IMR-90 (cell line): ENCODE measurements at regions not wholly inside any gene's neighbourhood (a gene's known extent, or its start where the extent isn't known, plus 50 kb on each side); places are given as distances from the start of the nearest gene placed in this dataset.

ENCODE experiments used
- ATAC-seq: fragments of 200-7000 bp; cut with Tn5 transposase; 2 replicates; pipeline ENCODE4 v1.9.1; 2020; ENCODE audit warnings: low read depth, mild to moderate bottlenecking, moderate library complexity
- BruUV-seq: library from RNA; stranded (reverse); fragments of 400-500 nt; replicated peaks from 2 replicates; lab custom pipeline; 2021; lab: Mats Ljungman, UMichigan
- CTCF ChIA-PET: fragments of 300-600 bp; formaldehyde crosslinking; extraction: SDS; loops from one replicate; lab custom pipeline; 2021; ENCODE audit warnings: antibody characterized with exemption; lab: Yijun Ruan, JAX
- POLR2A ChIA-PET: fragments of 300-600 bp; sonication (Branson Sonifier 250); formaldehyde crosslinking; loops from one replicate; lab custom pipeline; 2022; ENCODE audit warnings: antibody characterized with exemption; ENCODE audit not compliant: unreplicated experiment; lab: Charles Lee
- DNase-seq: peaks from one replicate; pipeline ENCODE4 v3.0.0; 2013
- H2AFZ ChIP-seq: replicated peaks from 2 replicates; pipeline ENCODE3; 2013; ENCODE audit warnings: low read length, mild to moderate bottlenecking; ENCODE audit not compliant: poor library complexity
- H2AK5ac ChIP-seq: 2 replicates; pipeline ENCODE4 v1.6.1; 2013; ENCODE audit warnings: low read depth, low read length, inconsistent platforms
- H2AK9ac ChIP-seq: replicated peaks from 2 replicates; pipeline ENCODE3; 2013; ENCODE audit warnings: mild to moderate bottlenecking, low read depth, low read length, moderate library complexity; ENCODE audit not compliant: poor library complexity
- H2BK120ac ChIP-seq: 2 replicates; pipeline ENCODE4 v1.6.1; 2013; ENCODE audit warnings: low read depth, low read length, inconsistent platforms
- H2BK15ac ChIP-seq: 3 replicates; pipeline ENCODE4 v1.6.1; 2013; ENCODE audit warnings: low read depth, low read length, inconsistent platforms
- H2BK20ac ChIP-seq: 2 replicates; pipeline ENCODE4 v1.6.1; 2013; ENCODE audit warnings: low read depth, mild to moderate bottlenecking, inconsistent platforms, low read length, moderate library complexity
- H2BK5ac ChIP-seq: 2 replicates; pipeline ENCODE4 v1.6.1; 2013; ENCODE audit warnings: mild to moderate bottlenecking, low read depth, low read length, inconsistent platforms; ENCODE audit not compliant: poor library complexity, severe bottlenecking
- H3K14ac ChIP-seq: replicated peaks from 2 replicates; pipeline ENCODE4 v1.6.1; 2013; ENCODE audit warnings: low read depth, low read length, inconsistent platforms
- H3K18ac ChIP-seq: 2 replicates; pipeline ENCODE4 v1.6.1; 2013; ENCODE audit warnings: low read depth, low read length, control low read depth
- H3K23ac ChIP-seq: 2 replicates; pipeline ENCODE4 v1.6.1; 2013; ENCODE audit warnings: low read depth, low read length, inconsistent platforms
- H3K27ac ChIP-seq: 2 replicates; pipeline ENCODE4 v1.5.1; 2013; ENCODE audit warnings: mild to moderate bottlenecking, control low read depth, low read length; ENCODE audit not compliant: insufficient read depth
- H3K27me3 ChIP-seq: 2 replicates; pipeline ENCODE4 v1.6.1; 2013; ENCODE audit warnings: low read length; ENCODE audit not compliant: control insufficient read depth, insufficient read depth
- H3K36me3 ChIP-seq: 2 replicates; pipeline ENCODE4 v1.6.1; 2013; ENCODE audit warnings: low read length, mixed read lengths; ENCODE audit not compliant: control insufficient read depth, insufficient read depth
- H3K4ac ChIP-seq: 2 replicates; pipeline ENCODE4 v1.6.1; 2013; ENCODE audit warnings: low read depth, low read length, inconsistent platforms
- H3K4me1 ChIP-seq: 2 replicates; pipeline ENCODE4 v1.6.1; 2013; ENCODE audit warnings: low read length, mixed read lengths; ENCODE audit not compliant: control insufficient read depth, insufficient read depth
- H3K4me2 ChIP-seq: 2 replicates; pipeline ENCODE4 v1.6.1; 2013; ENCODE audit warnings: low read depth, mild to moderate bottlenecking, control low read depth, low read length, moderate library complexity
- H3K4me3 ChIP-seq: 2 replicates; pipeline ENCODE4 v1.5.1; 2013; ENCODE audit warnings: low read depth, mild to moderate bottlenecking, control low read depth, low read length, moderate library complexity; ENCODE audit not compliant: insufficient read depth
- H3K56ac ChIP-seq: 2 replicates; pipeline ENCODE4 v1.6.1; 2013; ENCODE audit warnings: low read length, inconsistent platforms; ENCODE audit not compliant: insufficient read depth; ENCODE audit errors: extremely low read depth
- H3K79me1 ChIP-seq, 2 experiments: 2 replicates each; pipeline ENCODE4 v1.6.1; 2013; ENCODE audit warnings: low read length in 2 of 2, inconsistent platforms in 1 of 2, low read depth in 1 of 2
- H3K9ac ChIP-seq: 2 replicates; pipeline ENCODE4 v1.6.1; 2013; ENCODE audit warnings: low read depth, low read length, control low read depth
- H3K9me1 ChIP-seq: 2 replicates; pipeline ENCODE4 v1.6.1; 2013; ENCODE audit warnings: low read length, inconsistent platforms; ENCODE audit not compliant: insufficient read depth
- H3K9me3 ChIP-seq: 2 replicates; pipeline ENCODE4 v1.6.1; 2013; ENCODE audit warnings: low read length; ENCODE audit not compliant: control insufficient read depth, insufficient read depth
- H4K20me1 ChIP-seq: 2 replicates; pipeline ENCODE4 v1.6.1; 2013; ENCODE audit warnings: low read length, inconsistent platforms; ENCODE audit not compliant: insufficient read depth
- H4K5ac ChIP-seq: 2 replicates; pipeline ENCODE4 v1.6.1; 2013; ENCODE audit warnings: mild to moderate bottlenecking, low read depth, low read length, control low read depth
- H4K8ac ChIP-seq, 2 experiments: 2 replicates each; pipeline ENCODE4 v1.6.1; 2013; ENCODE audit warnings: low read depth in 2 of 2, low read length in 2 of 2, control low read depth in 1 of 2, inconsistent platforms in 1 of 2
- H4K91ac ChIP-seq: 2 replicates; pipeline ENCODE4 v1.6.1; 2013; ENCODE audit warnings: low read depth, low read length, inconsistent platforms; ENCODE audit not compliant: insufficient read depth
- BHLHE40 ChIP-seq: fragments of 150-350 bp; IDR thresholded peaks from 2 replicates; pipeline ENCODE4 v1.6.1; 2016; ENCODE audit warnings: mild to moderate bottlenecking, low read depth, low read length
- CEBPB ChIP-seq: IDR thresholded peaks from 2 replicates; pipeline ENCODE4 v1.6.1; 2012; ENCODE audit warnings: low read depth, low read length, improper control_type of control experiment
- CHD1 ChIP-seq: IDR thresholded peaks from 2 replicates; pipeline ENCODE4 v1.6.1; 2012; ENCODE audit warnings: low read depth, low read length, improper control_type of control experiment
- FOS ChIP-seq: fragments of 150-350 bp; IDR thresholded peaks from 2 replicates; pipeline ENCODE4 v1.6.1; 2016; ENCODE audit warnings: low read depth, low read length
- MXI1 ChIP-seq: IDR thresholded peaks from 2 replicates; pipeline ENCODE4 v1.6.1; 2012; ENCODE audit warnings: low read depth, mild to moderate bottlenecking, low read length, moderate library complexity, borderline replicate concordance
- NFE2L2 ChIP-seq: fragments of 150-350 bp; IDR thresholded peaks from 2 replicates; pipeline ENCODE4 v1.6.1; 2016; ENCODE audit warnings: low read depth, mild to moderate bottlenecking, low read length
- RCOR1 ChIP-seq: IDR thresholded peaks from 2 replicates; pipeline ENCODE4 v1.6.1; 2012; ENCODE audit warnings: mild to moderate bottlenecking, low read length, improper control_type of control experiment; ENCODE audit not compliant: insufficient replicate concordance
- WGBS, 2 experiments: methylation state at CpG; one replicate each; pipeline versions ENCODE4 v1.1.5 to v1.1.7; 2013; ENCODE audit warnings: missing lambda C conversion rate in 2 of 2; ENCODE audit not compliant: insufficient read length in 1 of 2; ENCODE audit errors: extremely low coverage in 2 of 2; 5-methylcytosine and 5-hydroxymethylcytosine counted together
- dilution Hi-C: fragments of 300-500 bp; cut with HindIII; formaldehyde crosslinking; loops from one replicate; pipeline ENCODE4 v1.14.3; 2018; ENCODE audit warnings: low sequenced_read_pairs; ENCODE audit not compliant: unreplicated experiment
- in situ Hi-C: fragments of 300-500 bp; cut with MboI; formaldehyde crosslinking; loops from 3 replicates; pipeline ENCODE4 v1.14.3; 2019; ENCODE audit warnings: low sequenced_read_pairs, inconsistent platforms, mixed read lengths
- intact Hi-C: fragments of 100-400 bp; cut with micrococcal nuclease; formaldehyde crosslinking; loops from 2 replicates; pipeline ENCODE4 v1.10.0; 2022

DNA sequence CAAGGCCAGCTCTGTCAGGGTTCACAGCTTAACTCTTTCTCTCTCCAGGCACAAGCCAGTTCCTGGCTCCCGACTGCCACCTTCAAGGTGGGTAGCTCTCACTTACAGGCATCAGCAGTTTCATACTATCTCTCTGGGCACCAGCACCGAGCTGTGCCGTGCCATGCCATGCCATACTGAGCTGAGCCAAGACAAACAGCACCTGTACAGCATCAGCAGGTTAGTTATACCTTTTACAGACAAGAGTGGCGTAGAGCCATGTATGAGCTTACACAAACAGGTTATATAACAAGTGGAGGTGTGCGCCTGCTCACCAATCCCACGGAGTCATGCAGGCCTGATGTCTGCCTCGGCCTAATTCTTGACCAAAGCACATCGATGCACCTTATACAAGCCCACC, 1098.7 kb downstream of the AACS start:
- Histone ChIP-seq H3K4me2 (no peak overlapping the region), H4K5ac (no peak overlapping the region), H3K18ac (no peak overlapping the region), H2BK15ac (no peak overlapping the region), H3K14ac (no peak overlapping the region), H4K91ac (no peak overlapping the region), H3K9me3 (peaks cover 34% of the 10 kb centered on the region), H3K4ac (no peak overlapping the region), H2AK9ac (no peak overlapping the region), H3K27me3 (no peaks in the 10 kb centered on the region), H2AFZ (no peak overlapping the region), H3K23ac (no peak overlapping the region), H2BK5ac (no peak overlapping the region), H3K56ac (no peak overlapping the region), H3K9me1 (no peaks in the 10 kb centered on the region), H2BK120ac (no peak overlapping the region), H3K36me3 (no peaks in the 10 kb centered on the region), H4K8ac (no peak overlapping the region), H3K79me1 (no peaks in the 10 kb centered on the region), H2AK5ac (no peak overlapping the region), H3K4me3 (no peak overlapping the region), H3K9ac (no peak overlapping the region), H3K27ac (no peak overlapping the region), H4K20me1 (no peaks in the 10 kb centered on the region), H3K4me1 (no peaks in the 10 kb centered on the region), H2BK20ac (no peak overlapping the region)
- dilution Hi-C loops (no loop called here), in situ Hi-C loops (no loop called here), intact Hi-C loops (no loop called here)
- CTCF ChIA-PET, result no interaction called here
- no peak for DNase-seq
- no peak for ATAC-seq
- POLR2A ChIA-PET, result no interaction called here
- WGBS, 2 experiments, result no CpG with 5 or more reads among the region's 8 CpGs
- TF ChIP-seq FOS (no peak), RCOR1 (no peak), BHLHE40 (no peak), CEBPB (no peak), CHD1 (no peak), MXI1 (no peak), NFE2L2 (no peak)
- BruUV-seq, result no TSS peak
